ENCODE measurements at regions not wholly inside any gene's neighbourhood (a gene's known extent, or its start where the extent isn't known, plus 50 kb on each side); places are given as distances from the start of the nearest gene placed in this dataset.

DNA sequence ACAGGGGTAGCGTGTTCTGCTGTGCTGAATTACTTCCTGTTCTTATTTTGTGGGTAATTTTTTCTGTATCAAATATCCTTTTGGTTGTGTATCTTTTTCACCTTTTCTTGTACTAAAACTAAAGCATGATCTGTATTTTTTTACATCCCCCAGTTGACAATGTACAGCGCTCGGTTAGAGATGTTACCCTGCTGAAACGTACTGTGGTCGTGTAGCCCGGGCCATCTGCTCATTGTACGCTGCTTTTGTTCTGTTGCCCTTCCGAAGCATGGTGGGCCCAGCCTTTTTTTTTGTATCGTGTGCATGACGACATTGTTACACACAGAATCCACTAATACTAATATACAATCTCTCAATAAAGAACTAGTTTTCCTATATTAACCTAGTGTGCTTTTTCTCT, 233.1 kb downstream of the HAUS1 start (continued):
- TF ChIP-seq, protein P1, sequence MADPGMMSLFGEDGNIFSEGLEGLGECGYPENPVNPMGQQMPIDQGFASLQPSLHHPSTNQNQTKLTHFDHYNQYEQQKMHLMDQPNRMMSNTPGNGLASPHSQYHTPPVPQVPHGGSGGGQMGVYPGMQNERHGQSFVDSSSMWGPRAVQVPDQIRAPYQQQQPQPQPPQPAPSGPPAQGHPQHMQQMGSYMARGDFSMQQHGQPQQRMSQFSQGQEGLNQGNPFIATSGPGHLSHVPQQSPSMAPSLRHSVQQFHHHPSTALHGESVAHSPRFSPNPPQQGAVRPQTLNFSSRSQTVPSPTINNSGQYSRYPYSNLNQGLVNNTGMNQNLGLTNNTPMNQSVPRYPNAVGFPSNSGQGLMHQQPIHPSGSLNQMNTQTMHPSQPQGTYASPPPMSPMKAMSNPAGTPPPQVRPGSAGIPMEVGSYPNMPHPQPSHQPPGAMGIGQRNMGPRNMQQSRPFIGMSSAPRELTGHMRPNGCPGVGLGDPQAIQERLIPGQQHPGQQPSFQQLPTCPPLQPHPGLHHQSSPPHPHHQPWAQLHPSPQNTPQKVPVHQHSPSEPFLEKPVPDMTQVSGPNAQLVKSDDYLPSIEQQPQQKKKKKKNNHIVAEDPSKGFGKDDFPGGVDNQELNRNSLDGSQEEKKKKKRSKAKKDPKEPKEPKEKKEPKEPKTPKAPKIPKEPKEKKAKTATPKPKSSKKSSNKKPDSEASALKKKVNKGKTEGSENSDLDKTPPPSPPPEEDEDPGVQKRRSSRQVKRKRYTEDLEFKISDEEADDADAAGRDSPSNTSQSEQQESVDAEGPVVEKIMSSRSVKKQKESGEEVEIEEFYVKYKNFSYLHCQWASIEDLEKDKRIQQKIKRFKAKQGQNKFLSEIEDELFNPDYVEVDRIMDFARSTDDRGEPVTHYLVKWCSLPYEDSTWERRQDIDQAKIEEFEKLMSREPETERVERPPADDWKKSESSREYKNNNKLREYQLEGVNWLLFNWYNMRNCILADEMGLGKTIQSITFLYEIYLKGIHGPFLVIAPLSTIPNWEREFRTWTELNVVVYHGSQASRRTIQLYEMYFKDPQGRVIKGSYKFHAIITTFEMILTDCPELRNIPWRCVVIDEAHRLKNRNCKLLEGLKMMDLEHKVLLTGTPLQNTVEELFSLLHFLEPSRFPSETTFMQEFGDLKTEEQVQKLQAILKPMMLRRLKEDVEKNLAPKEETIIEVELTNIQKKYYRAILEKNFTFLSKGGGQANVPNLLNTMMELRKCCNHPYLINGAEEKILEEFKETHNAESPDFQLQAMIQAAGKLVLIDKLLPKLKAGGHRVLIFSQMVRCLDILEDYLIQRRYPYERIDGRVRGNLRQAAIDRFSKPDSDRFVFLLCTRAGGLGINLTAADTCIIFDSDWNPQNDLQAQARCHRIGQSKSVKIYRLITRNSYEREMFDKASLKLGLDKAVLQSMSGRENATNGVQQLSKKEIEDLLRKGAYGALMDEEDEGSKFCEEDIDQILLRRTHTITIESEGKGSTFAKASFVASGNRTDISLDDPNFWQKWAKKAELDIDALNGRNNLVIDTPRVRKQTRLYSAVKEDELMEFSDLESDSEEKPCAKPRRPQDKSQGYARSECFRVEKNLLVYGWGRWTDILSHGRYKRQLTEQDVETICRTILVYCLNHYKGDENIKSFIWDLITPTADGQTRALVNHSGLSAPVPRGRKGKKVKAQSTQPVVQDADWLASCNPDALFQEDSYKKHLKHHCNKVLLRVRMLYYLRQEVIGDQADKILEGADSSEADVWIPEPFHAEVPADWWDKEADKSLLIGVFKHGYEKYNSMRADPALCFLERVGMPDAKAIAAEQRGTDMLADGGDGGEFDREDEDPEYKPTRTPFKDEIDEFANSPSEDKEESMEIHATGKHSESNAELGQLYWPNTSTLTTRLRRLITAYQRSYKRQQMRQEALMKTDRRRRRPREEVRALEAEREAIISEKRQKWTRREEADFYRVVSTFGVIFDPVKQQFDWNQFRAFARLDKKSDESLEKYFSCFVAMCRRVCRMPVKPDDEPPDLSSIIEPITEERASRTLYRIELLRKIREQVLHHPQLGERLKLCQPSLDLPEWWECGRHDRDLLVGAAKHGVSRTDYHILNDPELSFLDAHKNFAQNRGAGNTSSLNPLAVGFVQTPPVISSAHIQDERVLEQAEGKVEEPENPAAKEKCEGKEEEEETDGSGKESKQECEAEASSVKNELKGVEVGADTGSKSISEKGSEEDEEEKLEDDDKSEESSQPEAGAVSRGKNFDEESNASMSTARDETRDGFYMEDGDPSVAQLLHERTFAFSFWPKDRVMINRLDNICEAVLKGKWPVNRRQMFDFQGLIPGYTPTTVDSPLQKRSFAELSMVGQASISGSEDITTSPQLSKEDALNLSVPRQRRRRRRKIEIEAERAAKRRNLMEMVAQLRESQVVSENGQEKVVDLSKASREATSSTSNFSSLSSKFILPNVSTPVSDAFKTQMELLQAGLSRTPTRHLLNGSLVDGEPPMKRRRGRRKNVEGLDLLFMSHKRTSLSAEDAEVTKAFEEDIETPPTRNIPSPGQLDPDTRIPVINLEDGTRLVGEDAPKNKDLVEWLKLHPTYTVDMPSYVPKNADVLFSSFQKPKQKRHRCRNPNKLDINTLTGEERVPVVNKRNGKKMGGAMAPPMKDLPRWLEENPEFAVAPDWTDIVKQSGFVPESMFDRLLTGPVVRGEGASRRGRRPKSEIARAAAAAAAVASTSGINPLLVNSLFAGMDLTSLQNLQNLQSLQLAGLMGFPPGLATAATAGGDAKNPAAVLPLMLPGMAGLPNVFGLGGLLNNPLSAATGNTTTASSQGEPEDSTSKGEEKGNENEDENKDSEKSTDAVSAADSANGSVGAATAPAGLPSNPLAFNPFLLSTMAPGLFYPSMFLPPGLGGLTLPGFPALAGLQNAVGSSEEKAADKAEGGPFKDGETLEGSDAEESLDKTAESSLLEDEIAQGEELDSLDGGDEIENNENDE (IDR thresholded peaks at IDR 0.05; ENCODE audit: low read depth, low read length) = no peak
- TF ChIP-seq ZNF589 (CRISPR knock-in tag; IDR thresholded peaks at IDR 0.05; ENCODE audit: low read depth) (no peak), CAMTA2 (CRISPR knock-in tag; conservative IDR thresholded peaks at IDR 0.05) (no peak), HLTF (IDR thresholded peaks at IDR 0.05) (no peak), DNMT1 (IDR thresholded peaks at IDR 0.05) (no peak), SRSF9 (IDR thresholded peaks at IDR 0.05; ENCODE audit: borderline replicate concordance, low read depth, low read length) (no peak)
- TF ChIP-seq, protein P2, sequence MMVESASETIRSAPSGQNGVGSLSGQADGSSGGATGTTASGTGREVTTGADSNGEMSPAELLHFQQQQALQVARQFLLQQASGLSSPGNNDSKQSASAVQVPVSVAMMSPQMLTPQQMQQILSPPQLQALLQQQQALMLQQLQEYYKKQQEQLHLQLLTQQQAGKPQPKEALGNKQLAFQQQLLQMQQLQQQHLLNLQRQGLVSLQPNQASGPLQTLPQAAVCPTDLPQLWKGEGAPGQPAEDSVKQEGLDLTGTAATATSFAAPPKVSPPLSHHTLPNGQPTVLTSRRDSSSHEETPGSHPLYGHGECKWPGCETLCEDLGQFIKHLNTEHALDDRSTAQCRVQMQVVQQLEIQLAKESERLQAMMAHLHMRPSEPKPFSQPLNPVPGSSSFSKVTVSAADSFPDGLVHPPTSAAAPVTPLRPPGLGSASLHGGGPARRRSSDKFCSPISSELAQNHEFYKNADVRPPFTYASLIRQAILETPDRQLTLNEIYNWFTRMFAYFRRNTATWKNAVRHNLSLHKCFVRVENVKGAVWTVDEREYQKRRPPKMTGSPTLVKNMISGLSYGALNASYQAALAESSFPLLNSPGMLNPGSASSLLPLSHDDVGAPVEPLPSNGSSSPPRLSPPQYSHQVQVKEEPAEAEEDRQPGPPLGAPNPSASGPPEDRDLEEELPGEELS (CRISPR knock-in tag; IDR thresholded peaks at IDR 0.05; ENCODE audit: borderline replicate concordance) = no peak
- TF ChIP-seq, protein P3, sequence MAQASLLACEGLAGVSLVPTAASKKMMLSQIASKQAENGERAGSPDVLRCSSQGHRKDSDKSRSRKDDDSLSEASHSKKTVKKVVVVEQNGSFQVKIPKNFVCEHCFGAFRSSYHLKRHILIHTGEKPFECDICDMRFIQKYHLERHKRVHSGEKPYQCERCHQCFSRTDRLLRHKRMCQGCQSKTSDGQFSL (CRISPR knock-in tag; IDR thresholded peaks at IDR 0.05) = no peak
- TF ChIP-seq, protein P3 (tag; IDR thresholded peaks at IDR 0.05) = no peak
